ENCODE measurements at regions not wholly inside any gene's neighbourhood (a gene's known extent, or its start where the extent isn't known, plus 50 kb on each side); places are given as distances from the start of the nearest gene placed in this dataset.

- no peak for TF ChIP-seq ZNF462 (CRISPR knock-in tag; IDR thresholded peaks at IDR 0.05)
Observed at GRCh38 chr6:62923728-62924127, 287.5 kb upstream of the FKBP1C start (continued).

- H3F3A ChIP-seq (replicated peaks; ENCODE audit: low read depth): no peaks in the 10 kb centered on the region
- no peak overlapping the region for H3K27ac ChIP-seq (ENCODE audit: low read depth)
- H4K20me1 ChIP-seq (replicated peaks; ENCODE audit: insufficient read depth): no peaks in the 10 kb centered on the region
- Mint-ChIP-seq H3K27ac (no peak overlapping the region), H3K4me3 (no peak overlapping the region), H3K4me1 (no peaks in the 10 kb centered on the region), H3K36me3 (ENCODE audit: low read depth) (no peaks in the 10 kb centered on the region), H3K27me3 (ENCODE audit: insufficient read depth, low read depth, poor library complexity) (peaks cover 2% of the 10 kb centered on the region), H3K9me3 (peaks cover 7% of the 10 kb centered on the region; the same call in 2 of the 3 replicates)
- no peak overlapping the region for H3K4me3 ChIP-seq
- H3K79me2 ChIP-seq (replicated peaks; ENCODE audit: insufficient read depth): no peaks in the 10 kb centered on the region
- no peaks in the 10 kb centered on the region for H3K9me2 ChIP-seq (ENCODE audit: insufficient read depth)
- ATAC-seq: no peak
- no peaks in the 10 kb centered on the region for H3K4me1 ChIP-seq (ENCODE audit: insufficient read depth)
- TF ChIP-seq REST (IDR thresholded peaks at IDR 0.05; ENCODE audit: unreplicated experiment) (no peak), EZH2phosphoT487 (IDR thresholded peaks at IDR 0.05; ENCODE audit: unreplicated experiment) (no peak), ETS1 (IDR thresholded peaks at IDR 0.05) (no peak), ZNF331 (CRISPR knock-in tag; IDR thresholded peaks at IDR 0.05; ENCODE audit: low read depth) (no peak), CTCF (conservative IDR thresholded peaks at IDR 0.05; ENCODE audit: low read depth in 2 of 2) (no peak), JUNB (IDR thresholded peaks at IDR 0.05; ENCODE audit: unreplicated experiment) (no peak), STAT1 (IDR thresholded peaks at IDR 0.05; ENCODE audit: unreplicated experiment) (no peak), NANOG (IDR thresholded peaks at IDR 0.05; ENCODE audit: borderline replicate concordance) (no peak), ZNF114 (CRISPR knock-in tag; IDR thresholded peaks at IDR 0.05) (no peak), CREB1 (CRISPR knock-in tag; IDR thresholded peaks at IDR 0.05; ENCODE audit: low read depth) (no peak), POLR2AphosphoS5 (IDR thresholded peaks at IDR 0.05; ENCODE audit: low read depth) (no peak), EZH2 (IDR thresholded peaks at IDR 0.05; ENCODE audit: low read depth, unreplicated experiment) (no peak)
- H3K36me3 ChIP-seq (ENCODE audit: insufficient read depth): no peaks in the 10 kb centered on the region
- no peaks in the 10 kb centered on the region for H3K27me3 ChIP-seq (ENCODE audit: insufficient read depth)
- H2AFZ ChIP-seq: no peak overlapping the region
- DNase-seq (ENCODE audit: low spot score): no peak
- H3K4me2 ChIP-seq: no peak overlapping the region
Observed at GRCh38 chr6:62940848-62941247, 270.4 kb upstream of the FKBP1C start.
